DND-41 (cell line): ENCODE measurements at regions not wholly inside any gene's neighbourhood (a gene's known extent, or its start where the extent isn't known, plus 50 kb on each side); places are given as distances from the start of the nearest gene placed in this dataset.

Experiments
- CTCF ChIP-seq: IDR thresholded peaks from 2 replicates; pipeline ENCODE4 v1.5.1; 2012; ENCODE audit warnings: borderline replicate concordance, low read length, moderate library complexity, mild to moderate bottlenecking; ENCODE audit not compliant: poor library complexity, severe bottlenecking; ENCODE audit errors: extremely low read depth
- EZH2 ChIP-seq: IDR thresholded peaks from 3 replicates; pipeline ENCODE4 v1.6.1; 2012; ENCODE audit warnings: borderline replicate concordance, low read depth, mild to moderate bottlenecking, moderate library complexity, low read length, inconsistent platforms; ENCODE audit not compliant: severe bottlenecking

GRCh38 chr1:181412746-181413145, 70.6 kb upstream of the CACNA1E start:
- no peak for TF ChIP-seq CTCF
- TF ChIP-seq EZH2, result no peak
